ENCODE measurements at regions not wholly inside any gene's neighbourhood (a gene's known extent, or its start where the extent isn't known, plus 50 kb on each side); places are given as distances from the start of the nearest gene placed in this dataset.

GRCh38 chr6:144651234-144651633, 366.1 kb downstream of the UTRN start (continued):
- TF ChIP-seq NANOG (IDR thresholded peaks at IDR 0.05; ENCODE audit: borderline replicate concordance) (no peak), JUNB (IDR thresholded peaks at IDR 0.05; ENCODE audit: unreplicated experiment) (no peak), ETS1 (IDR thresholded peaks at IDR 0.05) (no peak)

GRCh38 chr6:144652292-144652891, 367.3 kb downstream of the UTRN start:
- no peak overlapping the region for H3K27ac Mint-ChIP-seq
- Histone ChIP-seq H3K79me2 (replicated peaks; ENCODE audit: insufficient read depth) (peaks cover 27% of the 10 kb centered on the region), H3F3A (replicated peaks; ENCODE audit: low read depth) (no peaks in the 10 kb centered on the region), H3K4me3 (no peak overlapping the region), H3K4me1 (ENCODE audit: insufficient read depth) (peaks cover 61% of the 10 kb centered on the region), H2AFZ (no peak overlapping the region), H3K27me3 (ENCODE audit: insufficient read depth) (no peaks in the 10 kb centered on the region), H3K9me2 (ENCODE audit: insufficient read depth) (no peaks in the 10 kb centered on the region), H4K20me1 (replicated peaks; ENCODE audit: insufficient read depth) (no peaks in the 10 kb centered on the region), H3K27ac (ENCODE audit: low read depth) (no peak overlapping the region), H3K4me2 (no peak overlapping the region), H3K36me3 (ENCODE audit: insufficient read depth) (no peaks in the 10 kb centered on the region)
- no peak overlapping the region for H3K4me3 Mint-ChIP-seq
- no peak for DNase-seq (ENCODE audit: low spot score)
- ATAC-seq, result no peak
- peaks cover 37% of the 10 kb centered on the region for H3K4me1 Mint-ChIP-seq
- H3K36me3 Mint-ChIP-seq (ENCODE audit: low read depth), result peaks cover 4% of the 10 kb centered on the region; the same call in 2 of the 3 replicates
- H3K9me3 Mint-ChIP-seq, result no peaks in the 10 kb centered on the region
- no peaks in the 10 kb centered on the region for H3K27me3 Mint-ChIP-seq (ENCODE audit: insufficient read depth, low read depth, poor library complexity)
- TF ChIP-seq STAT1 (IDR thresholded peaks at IDR 0.05; ENCODE audit: unreplicated experiment) (no peak), POLR2AphosphoS5 (IDR thresholded peaks at IDR 0.05; ENCODE audit: low read depth) (no peak), ZNF331 (CRISPR knock-in tag; IDR thresholded peaks at IDR 0.05; ENCODE audit: low read depth) (no peak), CTCF (conservative IDR thresholded peaks at IDR 0.05; ENCODE audit: low read depth in 2 of 2) (no peak), REST (IDR thresholded peaks at IDR 0.05; ENCODE audit: unreplicated experiment) (no peak), ETS1 (IDR thresholded peaks at IDR 0.05) (no peak), EZH2phosphoT487 (IDR thresholded peaks at IDR 0.05; ENCODE audit: unreplicated experiment) (no peak), CREB1 (CRISPR knock-in tag; IDR thresholded peaks at IDR 0.05; ENCODE audit: low read depth) (no peak), ZNF462 (CRISPR knock-in tag; IDR thresholded peaks at IDR 0.05) (no peak), ZNF114 (CRISPR knock-in tag; IDR thresholded peaks at IDR 0.05) (no peak)

Data from GM23338 (cell line).